Esophagus muscularis mucosa (tissue), 4 donors: ENCODE measurements at regions not wholly inside any gene's neighbourhood (a gene's known extent, or its start where the extent isn't known, plus 50 kb on each side); places are given as distances from the start of the nearest gene placed in this dataset.

ENCODE experiments used
- DNase-seq: peaks from one replicate; pipeline ENCODE4 v3.0.0-alpha.2; 2017; ENCODE audit errors: extremely low spot score
- H3K27ac ChIP-seq, 4 donors: fragments of 200-600 bp; sonication (generic); replicated peaks in 1 of 4; 1 replicate in 3 of 4; 2 replicates in 1 of 4; pipeline ENCODE4 v1.5.1; 2016 to 2019; ENCODE audit warnings: mild to moderate bottlenecking in 1 of 4
- H3K27me3 ChIP-seq, 4 donors: fragments of 200-600 bp; sonication (generic); one replicate each; pipeline versions ENCODE4 v1.5.1 to v1.6.0; 2016 to 2019
- H3K36me3 ChIP-seq, 4 donors: fragments of 200-600 bp; sonication (generic); one replicate each; pipeline ENCODE4 v1.5.1; 2016 to 2019
- H3K4me1 ChIP-seq, 4 donors: fragments of 200-600 bp; sonication (generic); one replicate each; pipeline ENCODE4 v1.5.1; 2016 to 2019
- H3K4me3 ChIP-seq, 4 donors: fragments of 200-600 bp; sonication (generic); 1 replicate in 2 of 4; 2 replicates in 2 of 4; pipeline ENCODE4 v1.5.1; 2016 to 2019; ENCODE audit warnings: mild to moderate bottlenecking in 4 of 4, moderate library complexity in 1 of 4
- H3K9me3 ChIP-seq, 4 donors: fragments of 200-600 bp; sonication (generic); 1 replicate in 3 of 4; 2 replicates in 1 of 4; pipeline ENCODE4 v1.5.1; 2016 to 2019
- CTCF ChIP-seq, 3 experiments: fragments of 200-600 bp in 2 of 3; fragments of 450-650 bp in 1 of 3; sonication (generic) in 2 of 3; IDR thresholded peaks; one replicate each; pipeline ENCODE4 v1.5.1; 2017 to 2019; ENCODE audit warnings: antibody characterized with exemption in 3 of 3, mild to moderate bottlenecking in 2 of 3, moderate library complexity in 1 of 3
- EP300 ChIP-seq: sonication (generic); formaldehyde crosslinking; IDR thresholded peaks from one replicate; pipeline ENCODE4 v1.6.1; 2017; ENCODE audit warnings: antibody characterized with exemption
- POLR2A ChIP-seq: fragments of 450-650 bp; IDR thresholded peaks from one replicate; pipeline ENCODE4 v1.6.1; 2017; ENCODE audit warnings: antibody characterized with exemption, moderate library complexity, mild to moderate bottlenecking, low read depth
- POLR2AphosphoS5 ChIP-seq, 2 donors: sonication (generic); formaldehyde crosslinking; IDR thresholded peaks; one replicate each; pipeline ENCODE4 v1.6.1; 2017; ENCODE audit warnings: antibody characterized with exemption in 2 of 2
- WGBS: methylation state at CpG from one replicate; pipeline ENCODE4 v1.1.5; 2018; 5-methylcytosine and 5-hydroxymethylcytosine counted together
- intact Hi-C: fragments of 100-400 bp; cut with DNase I; formaldehyde crosslinking; loops from one replicate; pipeline ENCODE4 v1.15.1; 2023

- no peak overlapping the region for H3K4me3 ChIP-seq
- WGBS = no CpG with 5 or more reads among the region's 1 CpG
- no peak overlapping the region for H3K27ac ChIP-seq
- H3K27me3 ChIP-seq = no peaks in the 10 kb centered on the region
- H3K4me1 ChIP-seq = no peaks in the 10 kb centered on the region
- TF ChIP-seq POLR2AphosphoS5 (IDR thresholded peaks at IDR 0.05) = no peak
- no peak for TF ChIP-seq EP300
- TF ChIP-seq POLR2A = no peak
- TF ChIP-seq CTCF (IDR thresholded peaks at IDR 0.05) = no peak
- DNase-seq = no peak
- intact Hi-C loops = no loop called here
- H3K36me3 ChIP-seq = no peaks in the 10 kb centered on the region
- H3K9me3 ChIP-seq = no peaks in the 10 kb centered on the region
Observed at GRCh38 chr15:66962522-66962921, 102.9 kb upstream of the SMAD3 start.

- no peaks in the 10 kb centered on the region for H3K36me3 ChIP-seq
- H3K27ac ChIP-seq = no peak overlapping the region
- WGBS = 90% methylated on average over 2 of the region's 5 CpGs
- TF ChIP-seq EP300 (no peak), POLR2A (no peak), POLR2AphosphoS5 (IDR thresholded peaks at IDR 0.05) (no peak), CTCF (IDR thresholded peaks at IDR 0.05) (no peak)
- no peaks in the 10 kb centered on the region for H3K9me3 ChIP-seq
- H3K4me1 ChIP-seq = no peaks in the 10 kb centered on the region
- intact Hi-C loops = no loop called here
- DNase-seq = no peak
- H3K27me3 ChIP-seq = no peaks in the 10 kb centered on the region
- no peak overlapping the region for H3K4me3 ChIP-seq
Observed at GRCh38 chr15:66963084-66963483, 102.3 kb upstream of the SMAD3 start.

- no peak for DNase-seq
- TF ChIP-seq EP300 = no peak
- TF ChIP-seq POLR2A = no peak
- no peak for TF ChIP-seq CTCF (IDR thresholded peaks at IDR 0.05)
- TF ChIP-seq POLR2AphosphoS5 (IDR thresholded peaks at IDR 0.05) = no peak
- H3K36me3 ChIP-seq = no peaks in the 10 kb centered on the region
- no peak overlapping the region for H3K4me3 ChIP-seq
- no peak overlapping the region for H3K27ac ChIP-seq
- intact Hi-C loops = no loop called here
- no peaks in the 10 kb centered on the region for H3K27me3 ChIP-seq
- 100% methylated on average over 1 of the region's 1 CpG for WGBS
- H3K9me3 ChIP-seq = no peaks in the 10 kb centered on the region
- no peaks in the 10 kb centered on the region for H3K4me1 ChIP-seq
Observed at GRCh38 chr15:66963710-66964109, 101.7 kb upstream of the SMAD3 start.

- 95% methylated on average over 9 of the region's 9 CpGs for WGBS
- H3K36me3 ChIP-seq = no peaks in the 10 kb centered on the region
- no peak overlapping the region for H3K4me3 ChIP-seq
- no peaks in the 10 kb centered on the region for H3K27me3 ChIP-seq
- no peak for DNase-seq
- no peaks in the 10 kb centered on the region for H3K9me3 ChIP-seq
- no peaks in the 10 kb centered on the region for H3K4me1 ChIP-seq
- TF ChIP-seq POLR2AphosphoS5 (IDR thresholded peaks at IDR 0.05) = no peak
- no peak for TF ChIP-seq POLR2A
- TF ChIP-seq CTCF (IDR thresholded peaks at IDR 0.05) = no peak
- intact Hi-C loops = no loop called here
- no peak overlapping the region for H3K27ac ChIP-seq
Observed at GRCh38 chr15:66964111-66964738, 101.2 kb upstream of the SMAD3 start.

GRCh38 chr15:66964791-66965190 is 100.6 kb upstream of the SMAD3 start:
- H3K4me3 ChIP-seq = no peak overlapping the region
- DNase-seq = no peak
- H3K27me3 ChIP-seq = no peaks in the 10 kb centered on the region
- intact Hi-C loops = no loop called here
- no peaks in the 10 kb centered on the region for H3K9me3 ChIP-seq
- H3K36me3 ChIP-seq = no peaks in the 10 kb centered on the region
- H3K27ac ChIP-seq = no peak overlapping the region
- H3K4me1 ChIP-seq = no peaks in the 10 kb centered on the region
- WGBS = 98% methylated on average over 8 of the region's 9 CpGs
- TF ChIP-seq CTCF (IDR thresholded peaks at IDR 0.05) = no peak
- TF ChIP-seq POLR2A = no peak
- TF ChIP-seq EP300 = no peak
- no peak for TF ChIP-seq POLR2AphosphoS5 (IDR thresholded peaks at IDR 0.05)
